ENCODE measurements at regions not wholly inside any gene's neighbourhood (a gene's known extent, or its start where the extent isn't known, plus 50 kb on each side); places are given as distances from the start of the nearest gene placed in this dataset.
A peak's percentile ranks its signal among the peaks of the same experiment; 100 is the strongest.

DNA sequence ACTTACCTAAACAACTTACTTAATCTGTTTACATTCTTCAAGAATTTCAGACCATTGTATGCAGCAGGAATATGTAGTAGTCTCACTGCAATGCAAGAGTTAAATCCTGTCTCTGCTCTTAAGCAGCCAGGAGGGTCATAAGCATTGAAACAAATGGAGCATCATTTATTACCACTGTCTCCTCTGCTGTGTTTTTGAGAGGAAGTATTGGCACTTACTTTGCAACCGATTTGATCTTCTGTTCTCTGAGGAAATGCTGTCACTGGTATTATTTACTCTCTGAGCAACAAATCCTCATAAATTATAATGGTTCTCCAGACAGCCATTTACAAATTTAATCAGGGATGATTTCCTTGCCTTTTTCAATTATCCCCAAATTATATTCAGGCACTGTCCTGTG, 1367.1 kb downstream of the STIM2 start:
- ChIA-PET POLR2A (ENCODE audit: unreplicated experiment) (no interaction called here), CTCF (no interaction called here)
- no peak overlapping the region for H3K27ac ChIP-seq
- DNase-seq = no peak
- no peaks in the 10 kb centered on the region for H4K20me1 ChIP-seq (ENCODE audit: insufficient read depth)
- no peaks in the 10 kb centered on the region for H3K9me3 ChIP-seq (ENCODE audit: insufficient read depth, low read depth)
- no peak overlapping the region for H3K4me3 ChIP-seq
- intact Hi-C loops (cut with micrococcal nuclease; ENCODE audit: unreplicated experiment) = loop anchor here (5.0 kb wide), 1 partner anchor 60 kb away; no protein-coding TSS in a partner anchor
- no peaks in the 10 kb centered on the region for H3K9me2 ChIP-seq (ENCODE audit: insufficient read depth)
- peaks cover 9% of the 10 kb centered on the region; the same call in 1 of the 2 replicates for H3K4me1 ChIP-seq (replicated peaks; ENCODE audit: insufficient read depth)
- H3K4me2 ChIP-seq = no peak overlapping the region
- H3F3A ChIP-seq (ENCODE audit: insufficient read depth, low read depth) = no peaks in the 10 kb centered on the region
- TF ChIP-seq, protein P1, sequence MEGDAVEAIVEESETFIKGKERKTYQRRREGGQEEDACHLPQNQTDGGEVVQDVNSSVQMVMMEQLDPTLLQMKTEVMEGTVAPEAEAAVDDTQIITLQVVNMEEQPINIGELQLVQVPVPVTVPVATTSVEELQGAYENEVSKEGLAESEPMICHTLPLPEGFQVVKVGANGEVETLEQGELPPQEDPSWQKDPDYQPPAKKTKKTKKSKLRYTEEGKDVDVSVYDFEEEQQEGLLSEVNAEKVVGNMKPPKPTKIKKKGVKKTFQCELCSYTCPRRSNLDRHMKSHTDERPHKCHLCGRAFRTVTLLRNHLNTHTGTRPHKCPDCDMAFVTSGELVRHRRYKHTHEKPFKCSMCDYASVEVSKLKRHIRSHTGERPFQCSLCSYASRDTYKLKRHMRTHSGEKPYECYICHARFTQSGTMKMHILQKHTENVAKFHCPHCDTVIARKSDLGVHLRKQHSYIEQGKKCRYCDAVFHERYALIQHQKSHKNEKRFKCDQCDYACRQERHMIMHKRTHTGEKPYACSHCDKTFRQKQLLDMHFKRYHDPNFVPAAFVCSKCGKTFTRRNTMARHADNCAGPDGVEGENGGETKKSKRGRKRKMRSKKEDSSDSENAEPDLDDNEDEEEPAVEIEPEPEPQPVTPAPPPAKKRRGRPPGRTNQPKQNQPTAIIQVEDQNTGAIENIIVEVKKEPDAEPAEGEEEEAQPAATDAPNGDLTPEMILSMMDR (conservative IDR thresholded peaks at IDR 0.05) = no peak
- no peak for TF ChIP-seq EZH2 (IDR thresholded peaks at IDR 0.05; ENCODE audit: low read depth)
- H3K27me3 ChIP-seq (ENCODE audit: insufficient read depth, low read depth) = no peaks in the 10 kb centered on the region
- BruUV-seq (replicated peaks) = no TSS peak
- no peak overlapping the region for H2AFZ ChIP-seq
- no peaks in the 10 kb centered on the region for H3K36me3 ChIP-seq (ENCODE audit: low read depth)
- no peaks in the 10 kb centered on the region for H3K79me2 ChIP-seq (ENCODE audit: low read depth)

DNA sequence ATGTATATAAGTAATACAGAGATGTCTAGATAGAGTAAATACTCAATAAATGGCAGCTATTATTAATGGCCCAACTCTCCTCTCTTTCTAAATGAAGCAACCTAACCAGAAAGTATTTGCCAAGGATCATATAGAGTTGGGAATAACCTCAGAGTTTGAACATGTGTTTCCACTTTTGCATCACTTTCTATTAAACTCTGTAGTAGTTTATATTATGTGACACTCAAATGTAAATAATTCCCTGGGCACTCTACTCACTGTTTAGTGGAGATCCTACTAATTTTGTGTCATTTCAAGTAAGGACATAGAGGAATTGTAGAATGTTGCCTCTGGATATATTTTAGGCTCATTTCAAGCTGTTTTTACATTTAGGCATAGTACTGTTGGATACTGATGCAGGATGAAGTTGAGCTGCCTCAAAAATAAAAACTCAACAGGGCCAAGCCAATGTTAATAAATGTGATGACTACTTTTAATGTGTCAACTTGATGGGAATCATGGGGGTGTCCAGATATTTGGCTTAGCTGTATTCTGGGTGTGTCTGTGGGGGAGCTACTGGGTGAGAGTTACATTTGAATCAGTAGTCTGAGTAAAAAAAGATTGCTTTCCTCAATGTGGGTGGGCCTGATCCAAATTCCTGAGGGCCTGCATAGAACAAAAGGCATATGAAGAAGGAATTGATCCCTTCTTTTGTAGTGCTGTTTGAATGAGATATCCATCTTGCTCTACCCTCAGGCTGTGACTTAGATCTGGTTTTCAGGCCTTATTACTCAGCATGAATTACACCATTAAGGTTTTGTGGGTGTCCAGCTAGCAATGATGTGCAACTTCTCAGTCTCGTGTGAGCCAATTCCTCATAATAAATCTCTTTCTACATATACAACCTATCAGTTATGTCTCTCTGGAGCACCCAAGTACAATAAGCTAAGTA, 1368.2 kb downstream of the STIM2 start:
- Histone ChIP-seq H3K27me3 (ENCODE audit: insufficient read depth, low read depth) (no peaks in the 10 kb centered on the region), H2AFZ (peak overlapping the region; percentile 62; the same call in 1 of the 2 replicates), H3K9me2 (ENCODE audit: insufficient read depth) (no peaks in the 10 kb centered on the region), H3K4me2 (peak overlapping the region; percentile 31; the same call in 1 of the 2 replicates), H3K4me3 (no peak overlapping the region), H3K27ac (no peak overlapping the region), H4K20me1 (ENCODE audit: insufficient read depth) (no peaks in the 10 kb centered on the region), H3K36me3 (ENCODE audit: low read depth) (no peaks in the 10 kb centered on the region), H3K4me1 (replicated peaks; ENCODE audit: insufficient read depth) (peaks cover 9% of the 10 kb centered on the region; the same call in 1 of the 2 replicates), H3K79me2 (ENCODE audit: low read depth) (no peaks in the 10 kb centered on the region), H3K9me3 (ENCODE audit: insufficient read depth, low read depth) (no peaks in the 10 kb centered on the region), H3F3A (ENCODE audit: insufficient read depth, low read depth) (no peaks in the 10 kb centered on the region)
- DNase-seq = peak; percentile 4 to 45
- ChIA-PET POLR2A (ENCODE audit: unreplicated experiment) (interaction anchor here (0.5 kb wide), 1 partner anchor 586 kb away, joined by 4 read pairs; no protein-coding TSS in a partner anchor), CTCF (no interaction called here)
- intact Hi-C loops (cut with micrococcal nuclease; ENCODE audit: unreplicated experiment) = loop anchor here (5.0 kb wide), 1 partner anchor 58 kb away; no protein-coding TSS in a partner anchor
- TF ChIP-seq, protein P1 (conservative IDR thresholded peaks at IDR 0.05) = no peak
- no peak for TF ChIP-seq EZH2 (IDR thresholded peaks at IDR 0.05; ENCODE audit: low read depth)
- no TSS peak for BruUV-seq (replicated peaks)

DNA sequence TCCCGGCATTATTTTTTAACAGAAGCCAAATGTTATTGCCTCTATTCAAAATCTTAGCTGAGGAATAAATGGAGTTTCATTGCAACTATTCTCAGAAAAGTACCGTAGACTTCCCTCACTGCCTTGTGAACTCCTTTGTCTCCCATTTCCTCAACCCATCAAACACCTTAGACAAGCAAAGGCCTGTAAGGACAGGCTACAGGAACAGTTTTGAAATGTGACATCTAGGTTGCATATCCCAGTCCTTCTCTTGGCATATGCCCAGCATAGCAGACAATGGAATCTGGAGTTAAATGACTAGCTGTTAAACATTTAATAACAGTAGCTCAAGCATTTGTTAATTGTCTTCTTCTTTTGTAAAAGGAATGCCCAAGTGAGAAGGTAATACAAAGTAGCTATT, 1371.7 kb downstream of the STIM2 start:
- no TSS peak for BruUV-seq (replicated peaks)
- no peak for DNase-seq
- H3K79me2 ChIP-seq (ENCODE audit: low read depth) = no peaks in the 10 kb centered on the region
- TF ChIP-seq, protein P1 (conservative IDR thresholded peaks at IDR 0.05) = no peak
- no peak for TF ChIP-seq EZH2 (IDR thresholded peaks at IDR 0.05; ENCODE audit: low read depth)
- no peaks in the 10 kb centered on the region for H3K9me3 ChIP-seq (ENCODE audit: insufficient read depth, low read depth)
- H3K36me3 ChIP-seq (ENCODE audit: low read depth) = no peaks in the 10 kb centered on the region
- H3K4me3 ChIP-seq = no peak overlapping the region
- H3K4me2 ChIP-seq = no peak overlapping the region
- H4K20me1 ChIP-seq (ENCODE audit: insufficient read depth) = no peaks in the 10 kb centered on the region
- no peak overlapping the region for H2AFZ ChIP-seq
- H3F3A ChIP-seq (ENCODE audit: insufficient read depth, low read depth) = no peaks in the 10 kb centered on the region
- ChIA-PET POLR2A (ENCODE audit: unreplicated experiment) (no interaction called here), CTCF (no interaction called here)
- no peak overlapping the region for H3K27ac ChIP-seq
- no peaks in the 10 kb centered on the region for H3K27me3 ChIP-seq (ENCODE audit: insufficient read depth, low read depth)
- peaks cover 9% of the 10 kb centered on the region; the same call in 1 of the 2 replicates for H3K4me1 ChIP-seq (replicated peaks; ENCODE audit: insufficient read depth)
- no peaks in the 10 kb centered on the region for H3K9me2 ChIP-seq (ENCODE audit: insufficient read depth)
- intact Hi-C loops (cut with micrococcal nuclease; ENCODE audit: unreplicated experiment) = no loop called here
